Fibroblast of skin of back (primary cell): ENCODE measurements at regions not wholly inside any gene's neighbourhood (a gene's known extent, or its start where the extent isn't known, plus 50 kb on each side); places are given as distances from the start of the nearest gene placed in this dataset.
"Not testable (repeated sequence)": the region's sequence is repeated elsewhere in the genome, so short reads cannot be mapped to it uniquely, and the experiment has no call there.

Source experiments
- DNase-seq: peaks from one replicate; pipeline ENCODE4 v3.0.0-alpha.2; 2013

DNA sequence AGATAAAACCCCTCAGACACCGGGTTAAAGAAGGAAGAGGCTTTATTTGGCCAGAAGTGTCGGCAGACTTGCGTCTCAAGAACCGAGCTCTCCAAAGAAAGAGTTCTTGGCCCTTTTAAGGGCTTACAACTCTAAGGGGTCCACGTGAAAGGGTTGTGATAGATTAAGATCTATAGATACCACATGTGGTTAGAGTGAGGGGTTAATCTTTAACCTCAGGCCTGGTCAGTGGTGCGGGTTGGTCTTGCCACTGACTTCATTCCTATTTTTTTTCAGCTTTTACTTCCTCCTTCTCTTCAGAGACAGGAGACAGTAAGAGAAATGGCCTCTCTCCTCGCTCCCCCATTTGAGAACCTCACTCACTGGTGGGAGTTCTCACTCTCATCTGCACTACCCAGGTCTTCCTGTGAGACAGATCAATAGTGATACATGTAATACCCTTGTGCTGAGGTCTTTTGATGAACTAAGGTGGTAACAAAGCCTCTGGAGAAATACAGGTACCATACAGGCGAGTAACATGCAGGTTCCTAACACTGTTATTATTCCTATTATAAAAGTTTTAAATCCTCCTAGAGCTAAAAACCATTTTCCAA, 52.4 kb upstream of the COX7C start:
- DNase-seq = no peak

DNA sequence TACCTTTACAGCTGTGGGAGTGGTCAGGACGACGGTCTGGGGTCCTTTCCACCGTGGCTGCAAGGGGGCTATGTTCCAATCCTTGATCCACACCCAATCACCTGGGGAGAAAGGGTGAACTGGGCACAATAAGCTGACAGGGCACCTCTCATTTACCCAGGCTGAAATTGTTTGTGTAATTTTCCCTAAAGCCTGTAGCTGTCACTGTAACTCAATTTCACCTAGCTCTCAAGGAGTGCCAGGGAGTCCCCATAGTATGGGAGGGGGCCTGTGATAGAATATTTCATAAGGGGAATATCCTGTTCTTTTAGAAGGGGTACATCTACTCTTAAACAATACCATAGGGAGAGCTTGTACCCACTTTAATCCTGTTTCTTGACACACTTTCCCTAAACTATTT, 51.7 kb upstream of the COX7C start:
- DNase-seq = not testable (repeated sequence)
